ENCODE measurements at regions not wholly inside any gene's neighbourhood (a gene's known extent, or its start where the extent isn't known, plus 50 kb on each side); places are given as distances from the start of the nearest gene placed in this dataset.

GRCh38 chr14:47978871-47979270, 303.5 kb upstream of the MDGA2 start:
- no peak overlapping the region for H2AFZ ChIP-seq (ENCODE audit: insufficient read depth, low read depth, low read length, poor library complexity, severe bottlenecking)
- H3K4me2 ChIP-seq (replicated peaks; ENCODE audit: low read depth, low read length, poor library complexity, severe bottlenecking), result no peak overlapping the region
- H3K27me3 ChIP-seq (replicated peaks in 1 of 4; ENCODE audit: control extremely low read depth in 1 of 4, control insufficient read depth in 3 of 4, insufficient read depth in 4 of 4, low read length in 3 of 4), result no peaks in the 10 kb centered on the region
- no peak for DNase-seq
- TF ChIP-seq EZH2 (IDR thresholded peaks at IDR 0.05; ENCODE audit: borderline replicate concordance, insufficient read depth, low read depth, low read length, poor library complexity, severe bottlenecking) (no peak), CTCF (IDR thresholded peaks at IDR 0.05) (no peak)
- H3K9me3 Mint-ChIP-seq (ENCODE audit: insufficient read depth), result no peaks in the 10 kb centered on the region
- H4K20me1 ChIP-seq (ENCODE audit: control insufficient read depth, insufficient read depth, low read length, poor library complexity, severe bottlenecking), result no peaks in the 10 kb centered on the region
- H3K9ac ChIP-seq (ENCODE audit: low read length), result no peak overlapping the region
- H3K4me3 Mint-ChIP-seq, result no peak overlapping the region
- no peaks in the 10 kb centered on the region for H3K9me3 ChIP-seq (ENCODE audit: control extremely low read depth in 1 of 3, control insufficient read depth in 2 of 3, insufficient read depth in 1 of 3, low read length in 2 of 3)
- H3K36me3 ChIP-seq (replicated peaks in 1 of 2; ENCODE audit: control extremely low read depth in 1 of 2, control insufficient read depth in 1 of 2, extremely low read depth in 1 of 2, insufficient read depth in 2 of 2, low read length in 1 of 2), result no peaks in the 10 kb centered on the region
- H3K4me1 Mint-ChIP-seq, result no peaks in the 10 kb centered on the region
- H3K27me3 Mint-ChIP-seq, result no peaks in the 10 kb centered on the region
- no peak overlapping the region for H3K27ac Mint-ChIP-seq
- no peaks in the 10 kb centered on the region for H3K4me1 ChIP-seq (ENCODE audit: control insufficient read depth in 2 of 2, insufficient read depth in 2 of 2, low read length in 2 of 2)
- CTCF ChIA-PET, result no interaction called here
- POLR2A ChIA-PET, result no interaction called here
- H3K79me2 ChIP-seq (ENCODE audit: control insufficient read depth, insufficient read depth, low read length), result no peaks in the 10 kb centered on the region
- ATAC-seq (ENCODE audit: low read depth), result no peak
- no peak overlapping the region for H3K27ac ChIP-seq (ENCODE audit: low read length in 2 of 2)
- H3K4me3 ChIP-seq (ENCODE audit: control extremely low read depth in 1 of 5, extremely low read depth in 1 of 5, insufficient read depth in 1 of 5, low read depth in 2 of 5, low read length in 4 of 5), result no peak overlapping the region
- intact Hi-C loops (cut with micrococcal nuclease), result no loop called here

GRCh38 chr14:47976139-47976538, 300.7 kb upstream of the MDGA2 start:
- TF ChIP-seq EZH2 (IDR thresholded peaks at IDR 0.05; ENCODE audit: borderline replicate concordance, insufficient read depth, low read depth, low read length, poor library complexity, severe bottlenecking) (no peak), CTCF (IDR thresholded peaks at IDR 0.05) (no peak)
- ATAC-seq (ENCODE audit: low read depth) (no peak), DNase-seq (no peak)
- H3K4me3 ChIP-seq (ENCODE audit: control extremely low read depth in 1 of 5, extremely low read depth in 1 of 5, insufficient read depth in 1 of 5, low read depth in 2 of 5, low read length in 4 of 5), result no peak overlapping the region
- no peaks in the 10 kb centered on the region for H3K4me1 ChIP-seq (ENCODE audit: control insufficient read depth in 2 of 2, insufficient read depth in 2 of 2, low read length in 2 of 2)
- no CpG with 5 or more reads among the region's 2 CpGs for WGBS (ENCODE audit: insufficient coverage)
- H3K79me2 ChIP-seq (ENCODE audit: control insufficient read depth, insufficient read depth, low read length), result no peaks in the 10 kb centered on the region
- intact Hi-C loops (cut with micrococcal nuclease), result no loop called here
- Mint-ChIP-seq H3K9me3 (ENCODE audit: insufficient read depth) (no peaks in the 10 kb centered on the region), H3K4me1 (no peaks in the 10 kb centered on the region), H3K4me3 (no peak overlapping the region), H3K27me3 (no peaks in the 10 kb centered on the region), H3K27ac (no peak overlapping the region)
- POLR2A ChIA-PET, result no interaction called here
- H3K4me2 ChIP-seq (replicated peaks; ENCODE audit: low read depth, low read length, poor library complexity, severe bottlenecking), result no peak overlapping the region
- H3K9ac ChIP-seq (ENCODE audit: low read length), result no peak overlapping the region
- CTCF ChIA-PET, result no interaction called here
- no peaks in the 10 kb centered on the region for H3K36me3 ChIP-seq (replicated peaks in 1 of 2; ENCODE audit: control extremely low read depth in 1 of 2, control insufficient read depth in 1 of 2, extremely low read depth in 1 of 2, insufficient read depth in 2 of 2, low read length in 1 of 2)
- no peaks in the 10 kb centered on the region for H3K27me3 ChIP-seq (replicated peaks in 1 of 4; ENCODE audit: control extremely low read depth in 1 of 4, control insufficient read depth in 3 of 4, insufficient read depth in 4 of 4, low read length in 3 of 4)
- H4K20me1 ChIP-seq (ENCODE audit: control insufficient read depth, insufficient read depth, low read length, poor library complexity, severe bottlenecking), result no peaks in the 10 kb centered on the region
- no peaks in the 10 kb centered on the region for H3K9me3 ChIP-seq (ENCODE audit: control extremely low read depth in 1 of 3, control insufficient read depth in 2 of 3, insufficient read depth in 1 of 3, low read length in 2 of 3)
- H3K27ac ChIP-seq (ENCODE audit: low read length in 2 of 2), result no peak overlapping the region
- H2AFZ ChIP-seq (ENCODE audit: insufficient read depth, low read depth, low read length, poor library complexity, severe bottlenecking), result no peak overlapping the region
